PFSK-1 (cell line): ENCODE measurements at regions not wholly inside any gene's neighbourhood (a gene's known extent, or its start where the extent isn't known, plus 50 kb on each side); places are given as distances from the start of the nearest gene placed in this dataset.

ENCODE experiments used
- FOXP2 ChIP-seq: optimal IDR thresholded peaks from 2 replicates; pipeline ENCODE3; 2011; ENCODE audit warnings: borderline replicate concordance, control low read depth, inconsistent platforms; ENCODE audit not compliant: insufficient read depth; ENCODE audit errors: extremely low read length, extremely low read depth
- POLR2AphosphoS5 ChIP-seq: IDR thresholded peaks from 2 replicates; pipeline ENCODE4 v1.6.1; 2012; ENCODE audit warnings: low read depth, mild to moderate bottlenecking, control low read depth, low read length, moderate library complexity
- REST ChIP-seq, 2 experiments: IDR thresholded peaks; 2 replicates each; pipeline versions ENCODE4 v1.6.1 to v1.8.0; 2011 to 2012; ENCODE audit warnings: low read depth in 2 of 2, low read length in 2 of 2, control low read depth in 1 of 2, inconsistent platforms in 1 of 2, mild to moderate bottlenecking in 1 of 2, moderate library complexity in 1 of 2; ENCODE audit not compliant: insufficient read depth in 1 of 2
- SIN3A ChIP-seq: IDR thresholded peaks from 2 replicates; pipeline ENCODE4 v1.6.1; 2012; ENCODE audit warnings: mild to moderate bottlenecking, low read length, moderate library complexity, borderline replicate concordance; ENCODE audit not compliant: insufficient read depth
- TAF1 ChIP-seq: IDR thresholded peaks from 2 replicates; pipeline ENCODE4 v1.6.1; 2012; ENCODE audit warnings: low read length, control low read depth, borderline replicate concordance; ENCODE audit not compliant: insufficient read depth

DNA sequence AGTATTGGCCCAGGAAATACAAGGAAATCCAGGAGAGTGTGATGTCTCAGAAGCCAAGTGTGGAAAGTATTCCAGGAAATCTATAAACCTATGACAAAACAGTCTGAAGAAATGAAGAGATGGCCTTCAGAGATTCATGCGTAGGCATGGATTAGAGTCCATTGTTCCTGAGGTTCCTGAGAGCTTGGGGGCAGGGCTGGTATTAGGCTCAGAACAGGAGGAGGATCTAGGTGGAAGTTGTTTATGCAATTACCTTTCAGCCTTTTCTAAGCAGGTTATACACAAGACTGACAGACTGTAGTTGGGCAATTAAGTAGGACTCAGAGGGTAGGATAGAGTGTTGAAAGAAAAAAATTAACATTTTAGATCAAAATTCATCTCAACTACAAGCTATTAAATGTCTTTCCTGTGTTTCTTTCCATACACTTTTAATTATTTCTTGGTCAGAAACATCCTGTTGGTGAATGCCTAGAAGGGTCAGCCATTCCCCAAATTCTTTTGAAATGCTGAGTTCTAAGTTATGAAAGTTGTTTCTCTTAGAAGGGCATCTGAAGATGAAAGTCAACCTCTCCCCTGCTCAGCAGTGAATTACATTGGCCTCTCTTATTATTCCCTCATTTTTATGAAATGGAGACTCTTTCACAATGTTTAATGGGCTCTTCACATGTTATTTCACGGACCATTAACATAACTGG lies 201.2 kb upstream of the MYLIP start:
- TF ChIP-seq SIN3A: no peak
- no peak for TF ChIP-seq POLR2AphosphoS5
- no peak for TF ChIP-seq FOXP2
- no peak for TF ChIP-seq REST (IDR thresholded peaks at IDR 0.05; ENCODE audit: insufficient read depth in 1 of 2, low read depth in 2 of 2, low read length in 2 of 2)
- no peak for TF ChIP-seq TAF1

DNA sequence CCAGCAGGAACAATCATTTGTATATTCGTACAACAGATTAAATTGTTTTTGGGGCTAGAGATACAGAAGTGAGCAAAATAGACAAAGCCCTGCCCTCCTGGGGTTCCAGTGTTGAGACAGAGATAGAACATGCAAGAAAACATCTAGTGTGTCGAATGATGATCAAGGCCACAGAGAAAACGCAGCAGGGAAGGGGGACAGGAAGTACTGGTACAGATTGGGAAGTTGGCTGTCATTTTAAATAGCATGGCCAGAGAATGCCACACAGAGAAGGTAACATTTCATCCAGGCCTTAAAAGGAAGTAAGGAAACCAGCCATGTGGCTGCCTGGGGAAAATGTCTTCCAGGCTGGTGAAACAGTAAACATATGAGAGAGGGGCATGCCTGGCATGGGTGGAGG lies 202.6 kb upstream of the MYLIP start:
- TF ChIP-seq POLR2AphosphoS5: no peak
- no peak for TF ChIP-seq TAF1
- TF ChIP-seq SIN3A: no peak
- TF ChIP-seq REST (IDR thresholded peaks at IDR 0.05; ENCODE audit: insufficient read depth in 1 of 2, low read depth in 2 of 2, low read length in 2 of 2): no peak
- no peak for TF ChIP-seq FOXP2

- TF ChIP-seq REST (IDR thresholded peaks at IDR 0.05; ENCODE audit: insufficient read depth in 1 of 2, low read depth in 2 of 2, low read length in 2 of 2): no peak
- no peak for TF ChIP-seq FOXP2
- TF ChIP-seq TAF1: no peak
- TF ChIP-seq SIN3A: no peak
- TF ChIP-seq POLR2AphosphoS5: no peak
These were observed 204.0 kb upstream of the MYLIP start for GRCh38 chr6:15924893-15925292.

DNA sequence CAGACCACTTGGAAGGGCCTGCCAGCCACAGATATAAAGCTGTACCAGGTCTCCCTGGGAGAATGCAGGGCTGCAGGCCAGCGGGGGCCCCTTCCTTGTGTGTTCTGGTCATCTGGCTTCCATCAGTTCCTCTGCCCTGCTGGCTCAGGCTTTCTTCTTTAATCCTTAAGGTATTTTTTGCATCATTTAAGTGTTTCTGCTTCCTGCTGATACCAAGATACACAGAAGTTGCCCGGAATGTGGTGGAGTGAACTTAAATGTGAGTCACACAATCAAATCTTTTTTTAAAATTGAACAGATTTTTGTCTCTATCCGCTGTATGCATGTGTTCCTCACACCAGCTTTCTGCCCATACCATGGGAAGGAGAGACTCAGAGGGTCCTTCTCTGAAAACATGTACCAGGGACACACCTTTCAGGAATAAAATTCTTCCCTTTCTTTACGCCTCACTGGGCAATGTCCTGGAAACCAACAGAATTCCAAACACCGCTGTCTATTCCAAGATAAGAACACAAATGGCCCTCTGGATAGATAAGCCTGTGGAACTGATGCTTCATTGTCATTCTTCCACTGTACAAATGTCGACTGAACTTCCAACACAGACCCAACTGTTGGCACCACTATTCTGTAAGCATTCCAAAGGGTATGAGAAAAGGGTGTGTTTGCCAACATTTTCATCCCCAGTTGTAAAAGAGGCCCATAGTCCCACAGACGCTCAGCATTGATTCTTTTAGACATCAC lies 206.2 kb upstream of the MYLIP start:
- TF ChIP-seq POLR2AphosphoS5: no peak
- no peak for TF ChIP-seq SIN3A
- TF ChIP-seq FOXP2: no peak
- TF ChIP-seq TAF1: no peak
- TF ChIP-seq REST (IDR thresholded peaks at IDR 0.05; ENCODE audit: insufficient read depth in 1 of 2, low read depth in 2 of 2, low read length in 2 of 2): no peak
